Esophagus muscularis mucosa (tissue), 4 donors: ENCODE measurements at regions not wholly inside any gene's neighbourhood (a gene's known extent, or its start where the extent isn't known, plus 50 kb on each side); places are given as distances from the start of the nearest gene placed in this dataset.

Source experiments
- CTCF ChIP-seq, 3 experiments: fragments of 200-600 bp in 2 of 3; fragments of 450-650 bp in 1 of 3; sonication (generic) in 2 of 3; IDR thresholded peaks; one replicate each; pipeline ENCODE4 v1.5.1; 2017 to 2019; ENCODE audit warnings: antibody characterized with exemption in 3 of 3, mild to moderate bottlenecking in 2 of 3, moderate library complexity in 1 of 3
- EP300 ChIP-seq: sonication (generic); formaldehyde crosslinking; IDR thresholded peaks from one replicate; pipeline ENCODE4 v1.6.1; 2017; ENCODE audit warnings: antibody characterized with exemption
- POLR2A ChIP-seq: fragments of 450-650 bp; IDR thresholded peaks from one replicate; pipeline ENCODE4 v1.6.1; 2017; ENCODE audit warnings: antibody characterized with exemption, moderate library complexity, mild to moderate bottlenecking, low read depth
- POLR2AphosphoS5 ChIP-seq, 2 donors: sonication (generic); formaldehyde crosslinking; IDR thresholded peaks; one replicate each; pipeline ENCODE4 v1.6.1; 2017; ENCODE audit warnings: antibody characterized with exemption in 2 of 2

DNA sequence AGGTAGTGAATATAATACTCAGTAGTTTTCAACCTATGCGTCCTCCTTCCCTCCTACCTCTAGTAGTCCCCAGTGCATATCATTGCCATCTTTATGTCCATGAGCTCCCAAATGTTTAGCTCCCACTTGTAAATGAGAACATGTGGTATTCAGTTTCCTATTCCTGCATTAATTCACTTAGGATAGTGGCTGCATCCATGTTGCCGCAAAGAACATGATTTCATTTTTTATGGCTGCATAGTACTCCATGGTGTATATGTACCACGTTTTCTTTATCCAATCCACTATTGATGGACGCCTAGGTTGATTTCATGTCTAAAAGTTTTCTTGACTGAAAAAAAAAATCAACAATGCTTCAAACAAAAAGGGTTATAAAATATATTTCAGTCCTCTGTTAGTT lies 303.4 kb upstream of the SGCG start:
- no peak for TF ChIP-seq CTCF (IDR thresholded peaks at IDR 0.05)
- TF ChIP-seq POLR2AphosphoS5 (IDR thresholded peaks at IDR 0.05): no peak
- TF ChIP-seq POLR2A: no peak
- no peak for TF ChIP-seq EP300
